Osteoblast (primary cell): ENCODE measurements at regions not wholly inside any gene's neighbourhood (a gene's known extent, or its start where the extent isn't known, plus 50 kb on each side); places are given as distances from the start of the nearest gene placed in this dataset.

Experiments used
- DNase-seq: peaks from one replicate; pipeline ENCODE4 v3.0.0; 2011; ENCODE audit warnings: low spot score, mixed read lengths; ENCODE audit not compliant: insufficient read length; ENCODE audit errors: missing footprints
- H2AFZ ChIP-seq: 2 replicates; pipeline ENCODE4 v1.6.0; 2011; ENCODE audit warnings: mild to moderate bottlenecking, low read length
- H3K27ac ChIP-seq: 2 replicates; pipeline ENCODE4 v1.5.1; 2011; ENCODE audit warnings: mild to moderate bottlenecking, low read depth, low read length, moderate library complexity
- H3K27me3 ChIP-seq: 2 replicates; pipeline ENCODE4 v1.6.0; 2012; ENCODE audit warnings: mild to moderate bottlenecking, control low read depth, inconsistent platforms, low read length, moderate library complexity; ENCODE audit not compliant: insufficient read depth
- H3K36me3 ChIP-seq: 2 replicates; pipeline ENCODE4 v1.5.1; 2011; ENCODE audit warnings: mild to moderate bottlenecking, low read length, control low read depth, moderate library complexity; ENCODE audit not compliant: insufficient read depth
- H3K4me1 ChIP-seq: 2 replicates; pipeline ENCODE4 v1.5.1; 2011; ENCODE audit warnings: mild to moderate bottlenecking, low read length, control low read depth, moderate library complexity; ENCODE audit not compliant: insufficient read depth
- H3K4me2 ChIP-seq: 2 replicates; pipeline ENCODE4 v1.6.0; 2011; ENCODE audit warnings: mild to moderate bottlenecking, low read length; ENCODE audit not compliant: insufficient read depth
- H3K4me3 ChIP-seq: fragments of 200-600 bp; sonication (generic); 3 replicates; pipeline ENCODE4 v1.5.1; 2012; ENCODE audit warnings: mild to moderate bottlenecking, low read length, inconsistent platforms; ENCODE audit not compliant: insufficient read depth
- H3K79me2 ChIP-seq: 2 replicates; pipeline ENCODE4 v1.6.0; 2012; ENCODE audit warnings: mild to moderate bottlenecking, low read length, control low read depth, inconsistent platforms; ENCODE audit not compliant: insufficient read depth
- H3K9me3 ChIP-seq: 2 replicates; pipeline ENCODE4 v1.5.1; 2011; ENCODE audit warnings: low read depth, low read length, control low read depth
- H4K20me1 ChIP-seq: 2 replicates; pipeline ENCODE4 v1.6.0; 2012; ENCODE audit warnings: mild to moderate bottlenecking, low read length, control low read depth; ENCODE audit not compliant: insufficient read depth
- TF ChIP-seq, protein P1 (sequence below): IDR thresholded peaks from 2 replicates; pipeline ENCODE4 v1.5.1; 2011; ENCODE audit warnings: mild to moderate bottlenecking, low read depth, low read length, moderate library complexity; ENCODE audit errors: extremely low read depth

DNA sequence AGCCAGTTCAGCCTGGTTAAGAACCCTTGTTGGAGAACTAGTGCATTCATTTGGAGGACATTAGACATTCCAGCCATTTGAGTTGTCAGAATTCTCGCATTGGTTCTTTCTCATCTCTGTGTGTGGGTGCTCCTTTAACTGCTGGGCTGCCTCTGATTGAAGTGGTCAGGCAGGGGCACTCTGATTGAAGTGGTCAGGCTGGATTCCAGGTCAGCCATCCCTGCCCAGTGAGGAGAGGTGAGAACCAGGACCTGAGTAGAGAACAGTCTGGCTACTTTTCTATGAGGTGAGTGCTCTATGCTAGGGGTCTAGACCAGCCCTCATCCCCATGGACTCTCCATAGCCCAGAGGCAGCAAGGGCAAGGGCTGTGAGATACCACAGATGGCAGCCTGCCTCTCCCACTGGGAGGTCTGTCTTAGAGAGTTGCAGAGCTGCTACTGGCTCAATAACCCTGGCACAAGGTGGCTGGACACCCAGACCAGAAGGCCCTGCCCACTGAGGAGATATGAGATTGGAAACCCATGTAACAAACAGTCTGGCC lies 691.6 kb downstream of the TMTC2 start:
- no peak overlapping the region for H3K27ac ChIP-seq
- H3K36me3 ChIP-seq: no peaks in the 10 kb centered on the region
- no peaks in the 10 kb centered on the region for H3K79me2 ChIP-seq
- TF ChIP-seq, protein P1, sequence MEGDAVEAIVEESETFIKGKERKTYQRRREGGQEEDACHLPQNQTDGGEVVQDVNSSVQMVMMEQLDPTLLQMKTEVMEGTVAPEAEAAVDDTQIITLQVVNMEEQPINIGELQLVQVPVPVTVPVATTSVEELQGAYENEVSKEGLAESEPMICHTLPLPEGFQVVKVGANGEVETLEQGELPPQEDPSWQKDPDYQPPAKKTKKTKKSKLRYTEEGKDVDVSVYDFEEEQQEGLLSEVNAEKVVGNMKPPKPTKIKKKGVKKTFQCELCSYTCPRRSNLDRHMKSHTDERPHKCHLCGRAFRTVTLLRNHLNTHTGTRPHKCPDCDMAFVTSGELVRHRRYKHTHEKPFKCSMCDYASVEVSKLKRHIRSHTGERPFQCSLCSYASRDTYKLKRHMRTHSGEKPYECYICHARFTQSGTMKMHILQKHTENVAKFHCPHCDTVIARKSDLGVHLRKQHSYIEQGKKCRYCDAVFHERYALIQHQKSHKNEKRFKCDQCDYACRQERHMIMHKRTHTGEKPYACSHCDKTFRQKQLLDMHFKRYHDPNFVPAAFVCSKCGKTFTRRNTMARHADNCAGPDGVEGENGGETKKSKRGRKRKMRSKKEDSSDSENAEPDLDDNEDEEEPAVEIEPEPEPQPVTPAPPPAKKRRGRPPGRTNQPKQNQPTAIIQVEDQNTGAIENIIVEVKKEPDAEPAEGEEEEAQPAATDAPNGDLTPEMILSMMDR: no peak
- no peak overlapping the region for H3K4me3 ChIP-seq
- H4K20me1 ChIP-seq: no peaks in the 10 kb centered on the region
- H3K4me1 ChIP-seq: no peaks in the 10 kb centered on the region
- no peak overlapping the region for H3K4me2 ChIP-seq
- H3K27me3 ChIP-seq: no peaks in the 10 kb centered on the region
- DNase-seq: no peak
- H2AFZ ChIP-seq: no peak overlapping the region
- H3K9me3 ChIP-seq: peaks cover 3% of the 10 kb centered on the region

DNA sequence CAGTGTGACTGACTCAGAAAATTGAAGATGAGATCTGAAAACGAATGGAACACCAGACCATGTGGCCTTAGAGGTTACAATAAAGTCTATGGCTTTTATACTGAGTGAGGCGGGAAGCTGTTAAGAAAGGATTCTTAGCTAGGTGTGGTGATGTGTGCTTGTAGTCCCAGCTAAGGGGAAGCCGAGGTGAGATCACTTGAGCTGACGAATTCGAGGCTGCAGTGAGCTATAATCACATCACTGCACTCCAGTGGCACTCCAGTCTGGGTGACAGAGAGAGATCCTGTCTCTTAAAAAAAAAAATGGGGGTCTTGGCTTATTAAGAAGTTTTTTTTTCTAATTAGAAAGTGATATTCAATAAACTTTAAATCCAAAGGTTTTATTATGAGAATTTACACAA lies 678.6 kb downstream of the TMTC2 start:
- H3K36me3 ChIP-seq: no peaks in the 10 kb centered on the region
- no peak overlapping the region for H3K27ac ChIP-seq
- H3K4me1 ChIP-seq: no peaks in the 10 kb centered on the region
- no peak overlapping the region for H3K4me3 ChIP-seq
- H3K4me2 ChIP-seq: no peak overlapping the region
- no peaks in the 10 kb centered on the region for H3K79me2 ChIP-seq
- H3K9me3 ChIP-seq: peaks cover 2% of the 10 kb centered on the region
- no peaks in the 10 kb centered on the region for H3K27me3 ChIP-seq
- no peaks in the 10 kb centered on the region for H4K20me1 ChIP-seq
- no peak for DNase-seq
- no peak overlapping the region for H2AFZ ChIP-seq
- TF ChIP-seq, protein P1: no peak

DNA sequence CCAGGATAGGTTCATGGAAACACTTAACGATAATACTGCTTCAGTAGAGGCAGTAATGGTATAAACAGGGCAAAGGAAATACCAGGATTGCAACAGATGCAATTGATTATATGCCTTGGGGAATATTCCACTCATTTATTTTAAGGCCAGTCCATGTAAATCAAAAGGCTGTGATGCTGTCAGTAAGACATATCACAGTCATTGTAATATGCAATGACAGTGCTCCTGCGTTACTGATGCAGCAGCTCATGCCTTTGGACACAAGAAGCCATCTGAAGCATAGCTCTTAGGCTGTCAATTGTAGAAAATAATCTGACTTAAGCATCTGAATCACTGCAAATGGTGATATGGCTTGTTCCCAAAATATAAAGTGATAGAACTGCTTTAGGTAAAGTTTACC lies 674.8 kb downstream of the TMTC2 start:
- H4K20me1 ChIP-seq: no peaks in the 10 kb centered on the region
- TF ChIP-seq, protein P1: no peak
- no peak overlapping the region for H2AFZ ChIP-seq
- no peaks in the 10 kb centered on the region for H3K27me3 ChIP-seq
- no peak overlapping the region for H3K4me2 ChIP-seq
- H3K4me3 ChIP-seq: no peak overlapping the region
- no peaks in the 10 kb centered on the region for H3K4me1 ChIP-seq
- H3K36me3 ChIP-seq: no peaks in the 10 kb centered on the region
- H3K79me2 ChIP-seq: no peaks in the 10 kb centered on the region
- H3K9me3 ChIP-seq: peaks cover 2% of the 10 kb centered on the region
- no peak for DNase-seq
- no peak overlapping the region for H3K27ac ChIP-seq

DNA sequence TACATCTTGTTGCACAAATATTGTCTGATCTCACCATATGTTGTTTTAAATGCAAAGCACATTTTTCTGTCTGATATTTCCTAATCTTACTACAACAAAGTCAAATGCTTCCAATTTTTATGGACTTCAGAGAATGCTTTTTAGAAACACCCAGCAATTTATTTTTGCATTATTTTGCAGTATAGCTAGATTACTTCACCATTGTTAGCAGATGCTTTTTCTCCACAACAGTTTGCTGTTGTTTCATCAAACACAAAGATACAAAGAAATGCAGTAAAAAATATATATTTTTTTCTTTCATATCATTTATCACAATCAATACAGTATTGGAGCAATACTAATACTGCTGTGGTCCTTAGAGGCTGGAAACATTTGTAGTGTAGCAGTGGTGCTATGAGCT lies 674.4 kb downstream of the TMTC2 start:
- H3K9me3 ChIP-seq: peaks cover 2% of the 10 kb centered on the region
- H3K79me2 ChIP-seq: no peaks in the 10 kb centered on the region
- no peaks in the 10 kb centered on the region for H3K27me3 ChIP-seq
- no peak overlapping the region for H3K4me2 ChIP-seq
- no peaks in the 10 kb centered on the region for H3K4me1 ChIP-seq
- no peak for DNase-seq
- TF ChIP-seq, protein P1: no peak
- no peak overlapping the region for H2AFZ ChIP-seq
- no peak overlapping the region for H3K4me3 ChIP-seq
- H3K36me3 ChIP-seq: no peaks in the 10 kb centered on the region
- no peak overlapping the region for H3K27ac ChIP-seq
- no peaks in the 10 kb centered on the region for H4K20me1 ChIP-seq
